ENCODE measurements at regions not wholly inside any gene's neighbourhood (a gene's known extent, or its start where the extent isn't known, plus 50 kb on each side); places are given as distances from the start of the nearest gene placed in this dataset.
"Not testable (repeated sequence)": the region's sequence is repeated elsewhere in the genome, so short reads cannot be mapped to it uniquely, and the experiment has no call there.

DNA sequence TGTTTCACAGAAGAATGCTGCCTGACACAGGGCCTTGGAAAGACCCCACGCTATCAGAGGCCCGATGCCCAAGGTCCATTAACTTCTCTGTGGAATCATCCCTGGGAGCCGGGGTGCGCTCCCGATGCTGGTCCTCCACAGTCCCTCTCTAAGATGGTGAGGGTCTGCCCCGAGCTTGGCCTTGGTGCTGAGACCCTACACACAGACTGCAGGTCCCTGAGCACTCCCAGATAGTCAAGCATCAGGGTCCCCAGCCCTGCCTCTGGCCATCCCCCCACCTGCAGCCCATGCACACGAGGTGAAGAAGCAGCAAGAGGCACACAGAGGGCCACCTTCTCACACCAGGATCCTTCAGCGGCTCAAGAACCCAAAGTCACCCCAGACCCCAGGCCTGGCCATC is 263.3 kb downstream of the MYCN start:
- no peak for DNase-seq (ENCODE audit: low spot score)

DNA sequence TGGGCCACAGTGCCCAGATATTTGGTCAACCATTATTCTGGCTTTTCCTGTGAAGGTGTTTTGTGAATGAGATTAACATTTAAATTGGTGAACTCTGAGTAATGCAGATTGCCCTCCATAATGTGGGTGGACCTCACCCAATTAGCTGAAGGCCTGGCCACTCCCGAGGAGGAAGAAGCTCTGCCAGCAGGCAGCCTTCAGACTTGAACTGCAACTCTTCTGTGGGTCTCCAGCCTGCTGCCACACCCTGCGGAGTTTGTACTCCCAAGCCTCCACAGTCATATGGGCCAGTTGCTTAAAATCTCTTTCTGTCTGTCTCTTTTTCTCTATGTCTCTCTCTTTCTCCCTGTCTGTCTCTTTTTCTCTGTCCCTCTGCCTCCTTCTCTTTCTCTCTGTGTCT is 262.7 kb downstream of the MYCN start:
- DNase-seq (ENCODE audit: low spot score): no peak

DNA sequence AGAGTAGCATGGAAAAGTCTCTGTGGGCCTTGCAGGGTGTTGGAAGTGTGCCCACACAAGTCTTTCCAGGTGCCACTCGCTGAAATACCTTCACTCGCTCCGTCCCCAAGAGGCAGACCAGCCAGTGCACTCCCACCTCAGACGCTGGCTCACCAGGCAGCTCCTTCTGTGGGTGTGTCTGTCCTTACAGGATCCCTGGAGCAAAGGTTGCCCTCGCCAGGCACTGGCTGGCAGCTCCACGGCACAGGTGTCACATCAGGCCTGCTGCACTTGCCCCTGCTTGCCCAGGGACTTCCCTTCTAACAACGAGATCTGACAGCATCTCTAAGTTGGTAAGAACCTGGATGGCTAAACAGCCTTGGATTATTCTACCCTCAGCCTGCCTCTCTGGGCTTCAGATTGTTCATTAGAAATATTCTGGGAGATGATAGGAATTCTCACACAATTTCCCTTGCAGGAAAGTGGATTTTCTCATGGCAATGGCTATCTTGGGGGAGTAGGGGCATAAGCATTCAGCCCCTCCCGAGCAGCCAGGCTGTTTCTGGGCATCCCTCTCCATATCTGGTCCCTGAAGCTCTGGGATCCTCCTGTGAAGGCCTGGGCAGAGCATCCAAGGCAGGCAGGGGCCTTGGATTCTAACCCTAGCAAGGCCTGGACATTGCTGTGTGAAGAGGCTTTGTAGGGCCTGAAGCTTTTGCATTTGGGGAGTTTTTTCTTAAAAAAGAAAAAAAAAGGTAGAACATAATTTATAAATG is 262.1 kb downstream of the MYCN start:
- DNase-seq (ENCODE audit: low spot score): peak; percentile 60

DNA sequence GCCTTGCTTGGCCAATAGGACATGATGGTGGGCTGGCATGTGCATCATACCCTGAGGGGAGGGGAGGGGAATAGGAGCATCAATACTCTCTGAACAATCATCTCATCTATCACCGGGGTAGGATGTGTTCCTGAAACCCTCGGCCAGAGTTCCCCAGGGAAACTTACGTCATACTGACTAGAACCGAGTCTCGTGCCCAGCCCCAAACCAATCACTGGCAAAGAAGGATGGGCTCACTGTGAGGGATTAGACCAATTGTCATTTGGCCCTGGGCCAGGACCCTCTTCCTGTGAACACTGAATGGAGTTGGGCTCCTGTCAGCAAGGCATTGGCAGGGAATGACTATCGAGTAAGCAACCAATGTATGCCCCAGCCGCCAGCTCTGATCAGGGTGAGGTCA is 261.5 kb downstream of the MYCN start:
- no peak for DNase-seq (ENCODE audit: low spot score)

DNA sequence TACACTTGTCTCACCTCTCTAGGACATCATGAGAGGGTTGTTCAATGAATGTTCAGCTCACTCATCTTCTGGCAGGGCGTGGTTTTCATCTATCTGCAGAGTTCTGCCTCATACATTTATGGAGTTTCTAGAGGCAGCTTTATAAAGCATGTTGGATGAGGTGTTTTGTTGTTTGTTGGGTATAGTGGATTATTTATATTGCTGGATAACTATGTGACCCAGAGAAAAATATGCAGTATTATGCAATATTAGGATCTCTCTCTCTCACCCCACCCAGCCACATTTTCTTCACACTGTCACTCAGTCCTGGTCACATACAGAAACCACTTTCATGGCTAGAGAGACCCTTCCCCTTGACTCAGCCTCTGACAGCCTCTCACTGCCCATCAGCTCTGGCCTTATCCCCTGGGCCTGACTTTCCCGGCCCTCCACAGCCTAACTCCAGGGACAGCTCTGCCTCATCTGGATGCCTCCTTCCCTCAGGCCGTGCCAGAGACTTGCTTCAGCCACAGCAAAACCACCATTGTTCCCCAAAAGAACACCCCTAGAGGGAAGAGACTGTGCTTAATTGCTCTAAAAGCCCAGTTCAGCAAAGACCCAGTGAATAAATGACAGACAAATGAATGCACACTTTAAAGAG is 260.3 kb downstream of the MYCN start:
- DNase-seq (ENCODE audit: low spot score): no peak

DNA sequence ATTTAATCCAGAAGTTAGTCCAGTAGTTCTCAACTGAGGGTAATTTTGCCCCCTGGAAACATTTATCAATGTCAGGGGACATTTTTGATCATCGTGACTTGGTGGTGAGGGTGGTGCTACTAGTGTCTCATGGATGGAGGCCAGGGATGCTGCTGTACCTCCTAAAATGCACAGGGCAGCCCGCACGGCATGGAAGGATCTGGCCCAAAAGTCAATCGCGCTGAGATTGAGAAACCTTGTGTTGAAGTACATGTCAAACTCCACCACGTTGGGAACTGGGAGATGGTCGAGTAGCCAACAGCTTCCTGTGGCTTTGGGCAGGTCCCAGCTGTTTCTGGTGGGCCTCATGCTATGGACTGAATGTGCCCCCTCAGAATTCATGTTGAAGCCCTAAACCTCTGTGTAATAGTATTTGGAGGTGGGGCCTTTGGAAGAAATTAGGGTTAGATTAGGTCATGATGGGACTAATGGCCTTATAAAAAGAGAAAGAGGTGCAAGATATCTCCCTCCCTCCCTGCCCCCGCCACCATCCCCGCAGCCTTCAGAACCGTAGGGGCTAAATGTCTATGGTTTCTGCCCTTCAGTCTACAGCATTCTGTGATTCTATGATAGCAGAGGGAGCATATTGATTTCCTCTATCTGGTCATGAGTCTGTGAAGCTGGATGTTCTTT is 259.7 kb downstream of the MYCN start:
- no peak for DNase-seq (ENCODE audit: low spot score)

DNA sequence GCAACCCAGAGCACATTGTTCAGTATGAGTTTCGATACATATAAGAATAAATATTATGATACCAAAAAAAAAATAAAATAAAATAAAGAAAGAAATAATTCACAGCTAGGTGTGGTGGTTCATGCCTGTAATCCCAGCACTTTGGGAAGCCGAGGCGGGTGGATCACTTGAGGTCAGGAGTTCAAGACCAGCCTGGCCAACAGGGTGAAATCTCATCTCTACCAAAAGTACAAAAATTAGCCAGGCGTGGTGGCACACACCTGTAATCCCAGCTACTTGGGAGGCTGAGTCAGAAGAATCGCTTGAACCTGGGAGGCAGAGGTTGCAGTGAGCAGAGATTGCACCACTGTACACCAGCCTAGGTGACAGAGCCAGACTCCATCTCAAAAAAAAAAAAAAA is 258.9 kb downstream of the MYCN start:
- not testable (repeated sequence) for DNase-seq (ENCODE audit: low spot score)

DNA sequence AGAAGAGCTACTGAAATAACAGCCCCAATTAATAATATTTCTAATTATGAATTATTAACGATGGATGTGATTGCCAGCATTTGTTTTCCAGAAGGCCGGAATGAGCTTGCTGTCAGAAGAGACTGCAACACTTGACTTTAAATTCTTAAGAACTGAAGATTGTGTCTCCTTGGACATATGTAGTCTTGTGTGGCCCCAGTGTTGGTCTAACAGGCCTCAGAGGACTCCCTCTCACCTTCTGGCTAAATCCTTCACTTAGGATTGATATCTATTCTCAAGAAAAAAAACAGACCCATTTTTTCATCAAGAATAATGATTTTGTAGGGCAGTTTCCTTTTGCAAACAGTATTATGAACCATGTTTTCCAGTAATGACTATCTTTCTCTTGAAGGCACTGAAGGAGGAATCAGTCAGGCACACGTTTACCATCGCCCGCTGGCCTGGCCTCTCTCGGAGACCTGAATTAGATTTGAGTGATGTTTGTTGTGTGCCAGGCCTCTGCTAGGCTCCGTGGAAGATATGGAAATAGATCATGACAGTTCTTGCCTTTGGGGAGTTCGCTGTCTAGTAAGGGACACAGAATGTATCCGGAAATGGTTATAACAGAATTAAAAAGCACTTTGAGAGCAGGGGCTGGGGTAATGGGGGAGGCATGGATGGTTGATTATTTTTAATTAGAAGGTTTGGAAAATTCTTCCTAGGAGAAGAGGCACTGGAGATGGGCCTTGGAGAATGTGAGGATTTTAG is 258.0 kb downstream of the MYCN start:
- DNase-seq (ENCODE audit: low spot score): no peak

DNA sequence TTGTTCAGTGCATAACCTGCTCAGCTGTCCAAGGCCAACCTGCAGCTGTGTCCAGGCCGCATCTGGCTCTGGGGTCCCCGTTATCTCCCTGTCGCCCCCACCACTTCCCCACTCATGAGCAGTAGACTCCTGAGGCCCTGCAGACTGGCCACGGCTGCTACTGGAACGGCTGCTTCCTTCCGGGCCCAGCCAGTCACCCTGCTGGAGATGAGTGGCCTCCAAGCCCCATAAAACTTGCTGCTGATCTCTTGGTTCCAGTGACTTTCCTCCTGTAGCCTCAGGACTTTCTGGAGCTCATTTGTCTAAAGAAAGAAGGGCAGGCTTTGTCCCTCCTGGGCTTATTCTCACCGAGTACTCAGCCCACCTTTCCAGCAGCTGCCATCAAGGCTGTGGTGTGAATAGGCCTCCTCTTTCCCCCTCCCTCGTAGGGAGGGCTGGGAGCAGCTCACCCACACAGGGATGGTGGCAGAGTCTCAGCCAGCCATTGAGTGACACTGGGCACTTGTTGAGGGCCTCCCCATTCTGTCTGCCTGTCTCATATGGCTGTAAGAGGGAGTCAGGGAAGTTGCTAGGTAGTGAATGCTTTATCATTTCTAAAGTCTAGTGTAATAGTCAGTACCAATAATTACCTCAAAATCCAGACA is 257.3 kb downstream of the MYCN start:
- no peak for DNase-seq (ENCODE audit: low spot score)

DNA sequence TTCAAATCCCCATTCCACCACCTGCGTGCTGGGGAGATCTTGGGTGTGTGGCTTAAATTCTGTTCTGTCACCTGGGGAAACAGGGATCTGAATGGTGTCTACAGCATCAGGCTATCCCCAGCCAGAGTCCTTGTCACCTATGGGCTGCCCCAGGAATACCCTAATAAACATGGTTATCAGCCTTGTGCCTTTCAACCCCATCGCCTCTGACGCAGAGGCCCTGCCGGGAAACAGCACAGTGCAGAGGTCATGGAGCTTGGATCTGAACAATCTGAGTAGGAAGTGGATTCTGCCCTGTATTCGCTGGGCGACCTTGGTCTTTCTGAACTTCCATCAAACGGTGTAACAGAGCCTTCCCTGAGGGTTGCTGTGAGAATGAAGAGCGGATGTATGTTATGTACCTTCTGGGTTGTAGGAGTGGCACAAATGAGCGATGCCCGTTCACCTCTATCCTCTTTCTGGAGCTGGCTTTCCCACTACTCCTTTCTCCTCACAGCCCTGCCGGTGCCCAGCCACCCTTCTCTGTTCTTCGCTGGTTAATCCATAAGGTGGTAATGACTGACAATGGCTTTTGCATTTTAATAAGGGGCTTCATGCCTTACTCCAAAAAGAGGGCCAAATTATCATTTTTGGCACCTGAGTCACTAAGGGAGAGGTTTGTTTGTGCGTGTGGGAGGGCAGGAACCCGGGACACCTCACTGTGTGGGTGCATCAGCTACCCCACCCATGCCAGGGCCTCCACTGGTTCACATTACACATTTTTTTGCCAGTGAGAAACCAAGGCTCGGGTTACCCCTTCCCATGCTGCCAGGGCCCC is 256.5 kb downstream of the MYCN start:
- no peak for DNase-seq (ENCODE audit: low spot score)

DNA sequence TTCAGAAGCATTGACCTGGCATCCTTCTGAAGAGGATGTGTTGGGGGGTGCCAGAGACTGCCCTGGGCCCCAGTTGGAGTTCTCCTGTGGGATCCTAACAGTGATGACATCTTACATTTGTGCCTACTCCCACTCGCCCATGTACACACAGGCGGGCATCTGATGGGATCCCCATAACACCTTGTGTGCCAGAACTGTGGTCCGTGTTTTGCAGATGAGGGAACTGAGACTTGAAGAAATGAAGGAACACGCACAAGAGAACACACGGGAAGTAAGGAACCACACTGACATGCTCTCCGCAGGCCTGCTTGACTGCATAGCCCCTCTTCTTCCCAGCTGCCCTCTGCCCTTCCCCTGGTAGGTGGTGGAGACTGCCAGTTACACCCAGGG is 255.3 kb downstream of the MYCN start:
- no peak for DNase-seq (ENCODE audit: low spot score)

DNA sequence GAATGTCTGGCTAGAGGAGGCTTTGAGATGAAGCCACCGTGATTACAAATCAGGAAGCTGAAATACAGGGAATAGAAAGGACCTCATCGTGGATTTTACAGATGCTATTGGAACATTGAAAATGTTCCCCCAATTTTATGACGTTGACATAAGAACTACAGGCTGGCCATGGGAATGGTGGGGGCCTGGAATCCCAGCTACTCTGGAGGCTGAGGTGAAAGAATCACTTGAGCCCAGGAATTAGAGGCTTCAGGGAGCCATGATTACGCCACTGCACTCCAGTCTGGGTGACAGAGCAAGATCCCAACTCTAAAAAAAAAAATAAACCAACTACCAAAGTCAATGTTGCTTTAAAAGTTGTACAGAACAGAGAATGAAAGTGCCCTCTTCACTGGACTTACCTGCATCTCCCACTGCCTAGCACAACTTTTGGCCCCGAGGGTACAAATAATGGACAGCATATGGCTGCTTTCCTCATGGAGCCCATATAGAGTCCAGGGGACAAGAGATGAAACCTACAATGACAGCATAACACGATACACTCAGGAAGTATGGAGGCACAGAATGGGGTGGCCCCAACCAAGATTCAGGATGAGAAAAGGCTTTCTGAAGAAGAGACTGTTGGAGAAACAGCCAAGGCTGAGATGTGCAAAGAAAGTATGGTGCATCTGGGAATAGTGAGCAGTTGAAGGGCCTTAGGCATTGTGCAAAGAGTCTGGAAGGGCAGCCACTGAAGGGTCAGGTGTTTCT is 254.8 kb downstream of the MYCN start:
- no peak for DNase-seq (ENCODE audit: low spot score)

DNA sequence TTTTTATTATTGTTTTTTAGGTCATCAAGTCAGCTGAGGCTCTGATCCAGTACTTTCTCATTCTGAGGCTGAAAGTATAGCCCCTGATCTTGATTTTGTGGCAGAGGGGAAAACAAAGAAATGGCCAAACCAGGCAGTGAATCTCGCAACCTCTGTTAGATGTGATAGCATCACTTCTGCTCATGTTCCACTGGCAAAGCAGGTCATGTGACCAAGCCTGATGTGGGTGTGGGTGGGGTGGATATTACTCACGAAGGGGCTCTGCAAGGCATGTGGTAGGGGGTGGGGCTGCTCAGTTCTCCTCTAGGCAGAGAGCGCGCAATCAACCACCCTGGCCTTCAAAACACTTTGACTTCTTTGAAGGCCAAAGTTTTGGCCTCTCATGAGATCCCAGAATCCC is 254.2 kb downstream of the MYCN start:
- DNase-seq (ENCODE audit: low spot score): no peak

DNA sequence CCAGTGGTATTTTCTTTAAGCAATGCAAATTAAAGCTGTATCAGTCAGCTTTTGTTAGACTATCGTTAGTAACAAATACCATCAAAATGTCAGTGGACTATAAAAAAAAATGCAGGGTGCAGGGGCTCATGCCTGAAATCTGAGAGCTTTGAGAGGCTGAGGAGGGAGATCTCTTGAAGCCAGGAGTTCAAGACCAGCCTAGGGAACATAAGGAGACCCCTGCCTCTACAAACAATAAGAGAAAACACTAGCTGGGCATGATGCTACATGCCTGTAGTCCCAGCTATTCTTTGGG is 253.7 kb downstream of the MYCN start:
- no peak for DNase-seq (ENCODE audit: low spot score)

DNA sequence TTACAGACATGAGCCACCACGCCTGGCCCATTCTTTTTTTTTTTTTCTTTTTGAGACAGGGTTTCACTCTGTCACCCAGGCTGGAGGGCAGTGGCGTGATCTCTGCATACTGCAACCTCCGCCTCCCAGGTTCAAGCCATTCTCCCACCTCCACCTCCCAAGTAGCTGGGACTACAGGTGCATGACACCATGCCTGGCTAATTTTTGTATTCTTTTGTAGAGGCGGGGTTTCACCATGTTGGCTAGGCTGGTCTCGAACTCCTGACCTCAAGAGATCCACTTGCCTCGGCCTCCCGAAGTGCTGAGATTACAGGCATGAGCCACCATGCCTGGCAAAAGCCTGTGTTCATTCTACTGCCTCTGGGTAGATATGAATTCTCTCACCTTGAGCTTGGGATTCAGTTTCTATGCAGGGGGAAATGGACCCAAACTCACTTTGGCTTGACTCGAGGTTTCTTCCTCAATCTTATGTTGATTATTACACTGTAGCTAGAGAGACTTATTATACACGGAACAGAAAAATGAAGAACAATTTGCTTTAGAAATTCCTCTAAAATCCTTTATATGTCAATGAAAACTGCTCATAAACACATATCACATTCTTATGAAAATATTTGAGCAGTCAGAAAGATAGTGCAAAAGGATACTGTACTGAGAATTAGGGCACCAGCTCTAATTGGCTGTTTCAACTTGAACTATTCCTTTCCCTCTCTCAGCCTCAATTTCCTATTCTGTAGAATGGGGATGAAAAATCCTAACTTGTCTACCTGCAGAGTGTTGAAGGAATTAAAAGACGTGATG is 252.3 kb downstream of the MYCN start:
- DNase-seq (ENCODE audit: low spot score): no peak

DNA sequence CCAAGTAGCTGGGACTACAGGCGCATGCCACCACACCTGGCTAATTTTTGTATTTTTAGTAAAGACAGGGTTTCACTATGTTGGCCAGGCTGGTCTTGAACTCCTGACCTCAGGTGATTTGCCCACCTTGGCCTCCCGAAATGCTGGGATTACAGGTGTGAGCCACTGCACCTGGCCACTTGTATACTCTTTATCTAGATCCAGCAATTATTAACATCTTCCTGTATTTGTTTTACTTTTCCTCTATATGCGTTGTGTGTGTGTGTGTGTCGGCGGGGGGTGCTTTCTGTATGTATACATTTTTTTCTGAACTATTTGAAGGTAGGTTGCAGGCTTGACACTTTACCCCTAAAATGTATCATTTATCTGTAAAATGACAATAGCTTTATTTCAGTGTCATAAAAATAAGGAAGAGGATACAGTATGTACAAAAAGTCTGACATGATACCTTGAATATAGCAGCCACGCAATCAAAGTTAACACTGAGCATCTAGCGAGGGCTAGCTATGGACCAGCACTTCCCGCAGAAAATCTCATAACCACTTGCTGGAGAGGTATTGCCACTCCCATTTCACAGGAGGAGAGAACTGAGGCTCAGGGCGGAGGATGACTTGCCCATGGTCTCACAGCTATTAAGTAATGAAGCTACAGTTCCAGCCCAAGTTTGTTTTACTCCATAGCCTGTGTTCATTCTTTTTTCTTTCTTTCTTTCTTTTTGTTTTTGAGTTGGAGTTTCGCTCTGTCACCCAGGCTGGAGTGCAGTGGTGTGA is 251.3 kb downstream of the MYCN start:
- DNase-seq (ENCODE audit: low spot score): no peak

DNA sequence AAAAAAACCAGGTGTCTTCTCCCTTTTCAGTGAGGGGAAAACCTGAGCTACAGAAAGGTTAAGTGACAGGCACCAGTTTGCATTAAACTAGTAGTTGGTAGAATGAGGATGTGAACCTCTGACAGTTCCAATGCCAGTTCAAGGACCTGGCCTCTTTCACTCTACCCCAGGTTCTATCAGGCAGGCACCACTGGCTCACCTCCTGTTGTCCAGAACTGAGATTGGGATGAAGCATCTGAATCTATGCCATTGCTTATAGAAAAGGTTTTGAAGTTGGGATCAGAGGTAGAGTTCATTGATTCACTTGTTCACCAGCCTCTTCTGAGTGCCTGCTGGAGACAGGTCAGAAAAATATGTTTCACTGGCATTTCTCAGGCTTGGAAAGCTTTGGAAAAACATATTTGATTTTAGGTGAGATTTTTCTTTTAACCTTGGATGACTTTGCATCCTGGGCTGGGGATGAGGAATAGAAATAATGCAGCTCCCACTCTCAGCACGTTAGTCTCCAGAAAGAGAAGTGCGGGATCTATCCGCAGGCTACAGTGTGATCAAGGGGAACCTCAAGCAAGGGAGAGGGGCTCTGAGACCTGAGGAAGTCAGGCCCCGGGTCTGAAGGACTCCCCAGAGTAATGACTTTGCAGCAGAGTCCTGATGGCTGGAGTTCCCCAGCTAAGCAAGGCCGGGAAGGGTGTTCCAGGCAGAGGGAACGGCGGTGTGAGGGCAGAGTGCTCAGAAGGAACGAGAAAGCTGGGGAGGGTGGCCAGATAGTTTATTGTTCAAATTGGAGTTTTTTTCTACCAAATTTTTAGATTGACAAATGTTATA is 250.3 kb downstream of the MYCN start:
- DNase-seq (ENCODE audit: low spot score): no peak

DNA sequence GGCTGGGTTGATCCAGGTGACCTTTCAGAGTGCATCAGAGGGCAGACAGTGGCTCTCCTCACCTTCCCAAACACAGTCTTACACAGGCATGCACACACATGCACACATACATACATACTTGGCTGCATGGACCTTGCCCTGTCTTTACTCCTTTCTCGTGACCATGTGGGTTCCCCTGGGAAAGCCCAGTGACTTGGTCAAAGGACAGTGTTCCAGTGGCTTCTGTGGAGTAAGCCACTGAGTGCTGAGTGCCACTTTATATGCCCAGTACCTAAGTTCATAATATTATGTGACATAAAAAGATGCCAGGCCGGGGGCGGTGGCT is 249.4 kb downstream of the MYCN start:
- no peak for DNase-seq (ENCODE audit: low spot score)

All from ureter (tissue), 1 donor.